HG03097 (cell line): ENCODE measurements at regions not wholly inside any gene's neighbourhood (a gene's known extent, or its start where the extent isn't known, plus 50 kb on each side); places are given as distances from the start of the nearest gene placed in this dataset.
"Not testable (repeated sequence)": the region's sequence is repeated elsewhere in the genome, so short reads cannot be mapped to it uniquely, and the experiment has no call there.

ENCODE experiments used
- ATAC-seq: cut with Tn5 transposase; IDR thresholded peaks from one replicate; pipeline ENCODE4 v1.9.1; 2021; ENCODE audit not compliant: unreplicated experiment, low FRiP score

DNA sequence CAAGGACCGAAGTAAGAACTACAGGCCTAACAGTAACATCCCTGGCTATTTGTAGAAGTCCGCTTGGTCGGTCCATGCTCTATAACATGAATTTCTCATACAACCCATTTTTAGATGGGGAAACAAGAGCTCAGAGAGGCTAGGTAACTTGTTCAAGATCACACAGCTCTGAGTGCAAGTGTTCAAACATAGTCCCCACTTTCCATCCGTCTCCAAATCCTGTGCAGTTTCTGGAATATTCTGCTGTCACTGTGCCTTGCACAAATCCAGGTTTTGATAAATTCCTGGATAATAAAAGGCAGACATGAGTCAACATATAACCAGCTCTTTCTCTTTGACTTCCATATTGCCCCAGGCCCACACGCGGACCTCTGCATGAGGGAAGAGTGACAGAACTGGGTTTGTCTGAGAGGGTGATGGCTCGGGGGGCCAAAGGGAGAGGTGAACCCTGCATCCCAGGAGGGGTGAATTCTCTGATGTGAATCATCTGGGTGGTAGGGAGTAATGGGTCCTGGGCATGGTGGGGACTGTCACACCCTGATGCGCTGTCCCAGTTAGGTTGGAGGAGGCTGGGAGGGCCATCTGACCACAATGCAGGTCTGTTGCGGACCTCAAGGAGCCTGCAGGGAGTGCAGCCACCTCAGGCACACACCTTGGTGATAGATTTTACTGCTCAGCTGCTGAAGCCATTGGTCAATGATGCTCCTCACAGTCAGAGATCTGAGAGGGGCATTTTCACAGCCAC, 162.2 kb downstream of the SMAD6 start:
- ATAC-seq: no peak

GRCh38 chr15:66864871-66865281, 162.8 kb downstream of the SMAD6 start:
- no peak for ATAC-seq

- peak; percentile 67 for ATAC-seq
These were observed 163.9 kb downstream of the SMAD6 start for GRCh38 chr15:66865622-66866611.

DNA sequence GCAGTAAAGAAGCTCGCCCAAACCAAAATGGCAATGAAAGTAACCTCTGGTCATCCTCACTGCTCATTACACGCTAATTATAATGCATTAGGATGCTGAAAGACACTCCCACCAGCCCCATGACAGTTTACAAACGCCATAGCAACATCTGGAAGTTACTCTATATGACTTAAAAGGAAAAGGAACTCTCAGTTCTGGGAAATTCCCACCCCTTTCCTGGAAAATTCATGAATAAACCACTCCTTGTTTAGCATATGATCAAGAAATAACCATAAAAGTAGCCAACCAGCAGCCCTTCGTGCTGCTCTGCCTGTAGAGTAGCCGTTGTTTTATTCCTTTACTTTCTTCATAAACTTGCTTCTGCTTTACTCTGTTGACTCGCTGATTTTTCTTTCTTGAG, 164.6 kb downstream of the SMAD6 start:
- no peak for ATAC-seq

DNA sequence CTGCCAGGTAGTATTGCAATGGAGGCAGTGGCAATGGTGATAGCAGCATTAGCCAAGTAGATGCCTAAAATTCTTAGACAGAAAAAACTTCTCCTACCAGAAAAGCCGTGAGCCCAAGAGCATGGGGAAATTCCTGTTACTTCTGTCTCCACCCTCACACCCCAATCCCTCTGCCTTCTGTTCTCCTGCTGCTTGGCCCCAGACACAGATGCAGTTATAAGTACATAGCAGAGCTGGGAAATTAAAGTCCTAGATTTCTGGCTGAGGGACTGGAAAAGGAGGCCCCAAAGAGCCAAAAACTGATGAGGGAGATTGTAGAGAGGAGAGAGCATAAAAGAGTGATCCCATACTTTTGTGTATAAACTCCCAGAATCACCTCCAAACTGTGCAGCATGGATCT, 166.9 kb downstream of the SMAD6 start:
- no peak for ATAC-seq

DNA sequence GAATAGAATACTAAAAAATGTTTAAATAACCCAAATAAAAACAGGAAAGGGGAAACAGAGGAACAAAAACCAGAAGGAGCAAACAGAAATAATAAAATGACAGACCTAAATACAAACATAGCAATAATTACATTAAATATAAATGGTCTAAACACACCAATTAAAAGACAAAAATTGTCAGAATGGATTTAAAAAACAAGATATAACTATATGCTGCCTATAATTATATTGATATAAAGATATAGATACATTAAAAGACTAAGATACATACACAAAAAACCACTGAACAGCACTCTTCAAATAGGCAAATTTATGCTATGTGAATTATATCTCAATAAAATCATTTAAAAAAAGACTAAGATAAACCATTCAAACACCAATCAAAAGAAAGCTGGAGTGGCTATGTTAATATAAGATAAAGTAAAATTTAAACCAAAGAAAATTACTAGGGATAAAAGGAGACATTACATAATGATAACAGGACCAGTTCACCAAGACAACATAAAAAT, 168.9 kb downstream of the SMAD6 start:
- no peak for ATAC-seq

DNA sequence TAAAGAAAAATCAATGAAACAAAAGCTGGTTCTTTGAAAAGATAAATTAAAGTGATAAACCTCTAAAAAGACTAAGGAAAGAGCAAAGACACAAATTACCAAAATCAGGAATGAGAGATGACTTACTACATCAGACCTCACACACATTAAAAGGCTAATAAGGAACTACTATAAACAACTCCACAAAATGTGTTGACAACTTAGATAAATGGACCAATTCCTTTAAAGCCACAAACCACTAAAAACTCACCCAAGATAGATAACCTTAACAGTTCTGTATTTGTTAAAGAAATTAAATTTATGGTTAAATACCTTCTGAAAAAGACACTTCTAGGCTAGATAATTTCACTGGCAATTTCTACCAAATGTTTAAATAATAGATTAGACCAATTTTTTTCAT, 170.4 kb downstream of the SMAD6 start:
- no peak for ATAC-seq

- not testable (repeated sequence) for ATAC-seq
These were observed 171.3 kb downstream of the SMAD6 start for GRCh38 chr15:66873331-66873730.

- no peak for ATAC-seq
These were observed 171.8 kb downstream of the SMAD6 start for GRCh38 chr15:66873856-66874255.

- no peak for ATAC-seq
These were observed 173.8 kb downstream of the SMAD6 start for GRCh38 chr15:66875588-66876420.

DNA sequence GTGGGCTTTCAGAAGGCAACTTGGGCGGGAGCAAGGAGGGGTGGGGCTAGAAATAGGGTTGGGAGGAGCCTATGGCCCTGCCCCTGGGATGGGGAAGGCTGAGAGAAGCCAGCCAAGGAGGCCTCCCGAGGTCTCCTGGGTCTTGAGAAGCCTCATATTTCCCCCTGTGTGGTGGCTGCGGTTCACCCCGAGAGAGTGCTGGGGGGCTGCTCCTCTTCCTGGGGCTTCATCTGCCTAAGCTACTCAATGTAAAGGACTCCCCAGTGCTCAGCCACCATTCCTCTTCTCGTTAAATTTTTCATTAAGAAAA, 174.3 kb downstream of the SMAD6 start:
- no peak for ATAC-seq

DNA sequence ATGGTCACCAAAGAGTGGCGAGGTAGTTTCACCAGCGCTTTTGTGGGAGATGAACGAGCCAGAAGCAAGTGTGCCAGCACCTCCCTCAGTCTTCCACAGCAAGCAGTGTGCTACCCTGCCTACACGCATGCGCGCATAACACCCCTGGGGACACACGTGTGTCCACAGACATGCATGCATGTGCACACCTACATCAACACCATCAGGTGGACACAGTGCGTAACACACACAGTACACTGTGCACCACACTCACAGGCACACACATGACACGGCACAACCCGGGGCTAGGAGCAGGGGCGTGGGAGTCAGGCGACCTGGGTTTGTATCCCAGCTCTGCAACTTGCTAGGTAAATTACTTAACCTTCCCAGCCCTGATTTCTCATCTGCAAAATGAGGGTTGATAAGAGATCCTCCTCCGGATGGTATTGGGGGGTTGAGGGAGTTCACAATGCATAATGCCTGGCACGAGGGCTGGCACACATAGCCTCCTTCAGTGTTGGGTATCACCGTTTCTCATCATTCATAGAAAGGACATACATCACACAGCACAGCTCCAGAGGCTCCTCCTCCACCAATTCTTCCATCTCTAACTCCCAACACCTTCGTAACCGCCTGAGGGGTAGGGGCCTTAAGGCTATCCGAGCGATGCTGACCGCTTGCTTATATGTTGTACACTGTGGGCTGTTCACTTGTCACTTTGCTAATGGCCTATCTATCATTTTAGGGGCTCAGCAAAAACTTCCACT, 174.9 kb downstream of the SMAD6 start:
- no peak for ATAC-seq

GRCh38 chr15:66877477-66878271, 175.6 kb downstream of the SMAD6 start:
- ATAC-seq: no peak

- ATAC-seq: no peak
These were observed 176.7 kb downstream of the SMAD6 start for GRCh38 chr15:66878761-66879160.

- no peak for ATAC-seq
These were observed 177.7 kb downstream of the SMAD6 start for GRCh38 chr15:66879531-66880368.

DNA sequence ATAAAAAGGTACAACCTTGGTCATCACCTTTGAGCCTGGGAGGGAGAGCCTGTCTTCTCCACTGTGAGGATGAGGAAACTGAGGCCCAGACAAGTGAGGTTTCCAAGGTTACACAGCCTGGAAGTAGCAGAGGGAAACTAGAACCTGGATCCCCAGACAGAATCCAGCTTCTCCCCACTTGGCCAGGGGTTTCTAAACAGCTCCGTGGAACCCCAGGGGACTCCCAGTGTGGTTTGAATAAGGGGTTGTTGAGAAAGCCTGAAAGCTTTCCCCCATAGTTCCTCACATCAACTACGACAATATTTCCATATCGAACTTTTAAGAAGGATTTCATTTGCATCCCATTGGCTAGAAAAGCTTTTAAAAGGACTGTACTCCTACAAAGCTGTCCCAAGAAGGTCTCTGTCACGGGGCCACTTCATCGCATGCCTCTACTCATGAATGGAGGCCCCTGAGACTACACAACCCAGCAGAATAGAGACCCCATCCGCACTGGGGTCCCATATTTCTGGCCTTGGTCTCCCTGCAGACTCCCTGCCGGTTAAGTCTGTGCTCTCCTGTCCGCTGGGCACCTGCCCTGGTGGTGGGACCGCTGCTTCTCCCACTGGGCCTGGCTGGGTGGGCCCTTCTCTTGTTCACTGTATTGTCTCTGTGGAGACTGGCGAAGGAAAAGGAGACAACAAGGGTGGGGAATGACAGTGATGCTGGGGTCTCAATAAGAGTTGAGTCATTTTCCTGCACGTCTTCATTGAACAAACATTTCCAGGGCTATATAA, 178.5 kb downstream of the SMAD6 start:
- ATAC-seq: no peak

- no peak for ATAC-seq
These were observed 179.3 kb downstream of the SMAD6 start for GRCh38 chr15:66881173-66881905.
